Central memory CD8-positive, alpha-beta T cell (primary cell): ENCODE measurements at regions not wholly inside any gene's neighbourhood (a gene's known extent, or its start where the extent isn't known, plus 50 kb on each side); places are given as distances from the start of the nearest gene placed in this dataset.

ENCODE experiments used
- ATAC-seq: fragments of 150-1000 bp; cut with Tn5 transposase; replicated peaks from 2 replicates; pipeline ENCODE4 v1.10.0; 2022; ENCODE audit warnings: mild to moderate bottlenecking, moderate FRiP score, moderate number of reproducible peaks; ENCODE audit not compliant: poor library complexity, severe bottlenecking; ENCODE audit errors: extremely low read depth
- DNase-seq, 2 donors: peaks; one replicate each; pipeline ENCODE4 v3.0.0; 2021; ENCODE audit warnings: low spot score in 2 of 2
- H3K27ac Mint-ChIP-seq: one replicate; pipeline ENCODE4 v1.8.0; 2022; ENCODE audit warnings: low read depth, mild to moderate bottlenecking, moderate library complexity, mixed read lengths
- H3K27me3 Mint-ChIP-seq: one replicate; pipeline ENCODE4 v1.8.0; 2022; ENCODE audit warnings: mixed read lengths
- H3K36me3 Mint-ChIP-seq: one replicate; pipeline ENCODE4 v1.8.0; 2022; ENCODE audit warnings: mild to moderate bottlenecking, moderate library complexity, mixed read lengths; ENCODE audit not compliant: insufficient read depth
- H3K4me1 Mint-ChIP-seq: one replicate; pipeline ENCODE4 v1.8.0; 2022; ENCODE audit warnings: mixed read lengths
- H3K4me3 Mint-ChIP-seq: one replicate; pipeline ENCODE4 v1.8.0; 2022; ENCODE audit warnings: mild to moderate bottlenecking, moderate library complexity, mixed read lengths
- H3K9me3 Mint-ChIP-seq: one replicate; pipeline ENCODE4 v1.8.0; 2022; ENCODE audit warnings: mixed read lengths

DNA sequence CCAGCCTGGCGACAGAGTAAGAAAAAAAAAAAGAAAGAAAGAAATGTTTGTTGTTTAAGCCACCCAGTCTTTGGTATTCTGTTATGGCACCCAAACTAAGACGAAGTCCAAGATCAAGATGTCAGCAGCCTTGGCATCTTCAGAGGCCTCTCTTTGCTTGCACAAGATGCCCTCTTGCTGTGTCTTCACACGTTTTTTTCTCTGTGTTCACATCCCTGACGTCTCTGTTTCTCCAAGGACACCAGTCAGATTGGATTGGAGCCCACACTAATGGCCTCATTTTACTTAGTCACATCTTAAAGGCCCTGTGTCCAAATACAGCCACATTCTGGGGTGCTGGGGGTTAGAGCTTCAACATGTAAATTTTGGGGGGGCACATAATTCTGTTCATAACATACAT is 380.9 kb downstream of the GJA1 start:
- Mint-ChIP-seq H3K4me1 (no peaks in the 10 kb centered on the region), H3K4me3 (no peak overlapping the region), H3K27ac (no peak overlapping the region), H3K9me3 (peaks cover 19% of the 10 kb centered on the region), H3K36me3 (no peaks in the 10 kb centered on the region), H3K27me3 (no peaks in the 10 kb centered on the region)
- DNase-seq (no peak), ATAC-seq (no peak)

- no peaks in the 10 kb centered on the region for H3K4me1 Mint-ChIP-seq
- no peak for DNase-seq
- H3K4me3 Mint-ChIP-seq = no peak overlapping the region
- H3K9me3 Mint-ChIP-seq = peaks cover 19% of the 10 kb centered on the region
- H3K36me3 Mint-ChIP-seq = no peaks in the 10 kb centered on the region
- H3K27me3 Mint-ChIP-seq = no peaks in the 10 kb centered on the region
- no peak for ATAC-seq
- H3K27ac Mint-ChIP-seq = no peak overlapping the region
Observed at GRCh38 chr6:121816906-121817540, 381.6 kb downstream of the GJA1 start.

GRCh38 chr6:121823437-121823851 is 388.0 kb downstream of the GJA1 start:
- H3K4me3 Mint-ChIP-seq = no peak overlapping the region
- H3K9me3 Mint-ChIP-seq = peaks cover 25% of the 10 kb centered on the region
- H3K4me1 Mint-ChIP-seq = no peaks in the 10 kb centered on the region
- no peak overlapping the region for H3K27ac Mint-ChIP-seq
- no peaks in the 10 kb centered on the region for H3K27me3 Mint-ChIP-seq
- ATAC-seq = no peak
- no peak for DNase-seq
- H3K36me3 Mint-ChIP-seq = no peaks in the 10 kb centered on the region

GRCh38 chr6:121826156-121826810 is 390.8 kb downstream of the GJA1 start:
- no peaks in the 10 kb centered on the region for H3K4me1 Mint-ChIP-seq
- no peak overlapping the region for H3K27ac Mint-ChIP-seq

GRCh38 chr6:121828146-121828886 is 392.9 kb downstream of the GJA1 start:
- no peak overlapping the region for H3K4me3 Mint-ChIP-seq
- no peak overlapping the region for H3K27ac Mint-ChIP-seq
- no peaks in the 10 kb centered on the region for H3K27me3 Mint-ChIP-seq
- no peaks in the 10 kb centered on the region for H3K36me3 Mint-ChIP-seq
- ATAC-seq (no peak), DNase-seq (no peak)
- H3K4me1 Mint-ChIP-seq = no peaks in the 10 kb centered on the region
- H3K9me3 Mint-ChIP-seq = peaks cover 6% of the 10 kb centered on the region

More at GRCh38 chr6:121826156-121826810, 390.8 kb downstream of the GJA1 start:
- DNase-seq = no peak
- H3K9me3 Mint-ChIP-seq = peaks cover 6% of the 10 kb centered on the region
- ATAC-seq = no peak
- no peaks in the 10 kb centered on the region for H3K27me3 Mint-ChIP-seq
- H3K4me3 Mint-ChIP-seq = no peak overlapping the region
- no peaks in the 10 kb centered on the region for H3K36me3 Mint-ChIP-seq

GRCh38 chr6:121830736-121831135 is 395.3 kb downstream of the GJA1 start:
- no peak overlapping the region for H3K4me3 Mint-ChIP-seq
- ATAC-seq (no peak), DNase-seq (no peak)
- no peaks in the 10 kb centered on the region for H3K27me3 Mint-ChIP-seq
- H3K27ac Mint-ChIP-seq = no peak overlapping the region
- no peaks in the 10 kb centered on the region for H3K36me3 Mint-ChIP-seq
- H3K9me3 Mint-ChIP-seq = peaks cover 10% of the 10 kb centered on the region
- no peaks in the 10 kb centered on the region for H3K4me1 Mint-ChIP-seq

DNA sequence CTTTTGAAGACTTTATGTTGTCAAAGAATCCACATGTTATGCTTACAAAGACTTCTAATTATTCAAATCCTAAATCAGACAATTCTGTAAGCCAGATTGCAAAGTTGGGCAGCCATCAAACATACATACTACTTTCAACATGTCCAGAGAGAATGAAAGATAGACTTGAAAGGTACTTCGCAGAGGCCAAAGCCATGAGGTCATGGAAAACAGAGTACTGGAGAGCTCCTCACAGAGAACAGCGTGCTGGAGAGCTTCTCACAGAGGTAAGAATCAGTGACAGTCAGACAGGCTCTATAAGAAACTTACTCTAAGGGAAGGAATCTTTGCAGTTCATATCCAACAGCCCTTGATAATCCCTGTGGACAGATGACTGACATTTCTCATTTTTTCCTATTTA is 400.2 kb downstream of the GJA1 start:
- H3K4me3 Mint-ChIP-seq = no peak overlapping the region
- H3K27me3 Mint-ChIP-seq = no peaks in the 10 kb centered on the region
- ATAC-seq (no peak), DNase-seq (no peak)
- no peaks in the 10 kb centered on the region for H3K36me3 Mint-ChIP-seq
- H3K9me3 Mint-ChIP-seq = peaks cover 17% of the 10 kb centered on the region
- no peak overlapping the region for H3K27ac Mint-ChIP-seq
- H3K4me1 Mint-ChIP-seq = no peaks in the 10 kb centered on the region

DNA sequence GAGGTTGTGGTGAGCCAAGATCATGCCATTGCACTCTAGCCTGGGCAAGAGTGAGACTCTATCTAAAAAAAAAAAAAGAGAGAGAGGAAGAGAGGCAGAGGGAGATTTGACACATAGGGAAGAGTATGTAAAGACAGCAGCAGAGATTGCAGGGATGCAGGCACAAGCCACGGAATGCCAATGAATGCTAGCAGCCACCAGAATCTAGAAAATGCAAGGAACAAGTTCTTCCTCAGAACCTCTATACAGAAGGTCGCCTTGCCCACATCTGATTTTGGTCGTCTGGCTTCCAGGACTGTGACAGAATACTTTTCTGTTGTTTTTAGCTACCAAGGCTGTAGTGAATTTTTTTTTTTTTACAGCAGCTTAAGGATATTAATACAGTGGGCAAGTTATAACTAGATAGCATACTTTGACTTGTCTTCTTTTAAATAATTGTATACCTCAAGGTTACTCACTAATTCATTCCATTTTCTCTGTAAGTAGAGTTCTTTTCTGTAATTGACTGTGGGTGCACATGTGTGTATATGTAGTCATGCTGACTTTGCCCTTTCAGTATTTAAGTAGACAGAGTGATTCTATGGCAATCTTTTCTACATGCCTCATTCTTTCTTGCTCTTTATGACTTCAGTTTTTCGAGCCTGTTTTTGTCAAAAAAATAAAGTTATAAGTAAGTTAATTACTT is 402.2 kb downstream of the GJA1 start:
- H3K4me3 Mint-ChIP-seq = no peak overlapping the region
- H3K27ac Mint-ChIP-seq = no peak overlapping the region
- H3K9me3 Mint-ChIP-seq = peaks cover 18% of the 10 kb centered on the region
- no peaks in the 10 kb centered on the region for H3K36me3 Mint-ChIP-seq
- ATAC-seq (no peak), DNase-seq (no peak)
- no peaks in the 10 kb centered on the region for H3K4me1 Mint-ChIP-seq
- H3K27me3 Mint-ChIP-seq = no peaks in the 10 kb centered on the region

GRCh38 chr6:121838842-121839241 is 403.4 kb downstream of the GJA1 start:
- Mint-ChIP-seq H3K4me3 (no peak overlapping the region), H3K36me3 (no peaks in the 10 kb centered on the region), H3K27me3 (no peaks in the 10 kb centered on the region), H3K4me1 (no peaks in the 10 kb centered on the region), H3K27ac (no peak overlapping the region), H3K9me3 (peaks cover 19% of the 10 kb centered on the region)
- no peak for ATAC-seq
- no peak for DNase-seq

- H3K4me1 Mint-ChIP-seq = no peaks in the 10 kb centered on the region
- ATAC-seq (no peak), DNase-seq (no peak)
- H3K9me3 Mint-ChIP-seq = peaks cover 21% of the 10 kb centered on the region
- no peaks in the 10 kb centered on the region for H3K36me3 Mint-ChIP-seq
- H3K27ac Mint-ChIP-seq = no peak overlapping the region
- H3K27me3 Mint-ChIP-seq = no peaks in the 10 kb centered on the region
- H3K4me3 Mint-ChIP-seq = no peak overlapping the region
Observed at GRCh38 chr6:121839896-121840295, 404.4 kb downstream of the GJA1 start.

GRCh38 chr6:121844898-121845297 is 409.5 kb downstream of the GJA1 start:
- Mint-ChIP-seq H3K36me3 (no peaks in the 10 kb centered on the region), H3K4me3 (no peak overlapping the region), H3K27me3 (no peaks in the 10 kb centered on the region), H3K4me1 (no peaks in the 10 kb centered on the region), H3K27ac (no peak overlapping the region), H3K9me3 (peaks cover 12% of the 10 kb centered on the region)
- no peak for ATAC-seq
- no peak for DNase-seq

GRCh38 chr6:121847806-121848522 is 412.5 kb downstream of the GJA1 start:
- DNase-seq (no peak), ATAC-seq (no peak)
- peaks cover 10% of the 10 kb centered on the region for H3K9me3 Mint-ChIP-seq
- H3K27me3 Mint-ChIP-seq = no peaks in the 10 kb centered on the region
- H3K4me3 Mint-ChIP-seq = no peak overlapping the region
- no peaks in the 10 kb centered on the region for H3K36me3 Mint-ChIP-seq
- H3K4me1 Mint-ChIP-seq = no peaks in the 10 kb centered on the region
- no peak overlapping the region for H3K27ac Mint-ChIP-seq
